NCI-H1436 treated with DMSO at 0.1 percent for 48 hours (cell line): ENCODE measurements at regions not wholly inside any gene's neighbourhood (a gene's known extent, or its start where the extent isn't known, plus 50 kb on each side); places are given as distances from the start of the nearest gene placed in this dataset.
A peak's percentile ranks its signal among the peaks of the same experiment; 100 is the strongest.

Source experiments
- DNase-seq: peaks from one replicate; lab custom pipeline; 2025; lab: John Stamatoyannopoulos, UW

DNA sequence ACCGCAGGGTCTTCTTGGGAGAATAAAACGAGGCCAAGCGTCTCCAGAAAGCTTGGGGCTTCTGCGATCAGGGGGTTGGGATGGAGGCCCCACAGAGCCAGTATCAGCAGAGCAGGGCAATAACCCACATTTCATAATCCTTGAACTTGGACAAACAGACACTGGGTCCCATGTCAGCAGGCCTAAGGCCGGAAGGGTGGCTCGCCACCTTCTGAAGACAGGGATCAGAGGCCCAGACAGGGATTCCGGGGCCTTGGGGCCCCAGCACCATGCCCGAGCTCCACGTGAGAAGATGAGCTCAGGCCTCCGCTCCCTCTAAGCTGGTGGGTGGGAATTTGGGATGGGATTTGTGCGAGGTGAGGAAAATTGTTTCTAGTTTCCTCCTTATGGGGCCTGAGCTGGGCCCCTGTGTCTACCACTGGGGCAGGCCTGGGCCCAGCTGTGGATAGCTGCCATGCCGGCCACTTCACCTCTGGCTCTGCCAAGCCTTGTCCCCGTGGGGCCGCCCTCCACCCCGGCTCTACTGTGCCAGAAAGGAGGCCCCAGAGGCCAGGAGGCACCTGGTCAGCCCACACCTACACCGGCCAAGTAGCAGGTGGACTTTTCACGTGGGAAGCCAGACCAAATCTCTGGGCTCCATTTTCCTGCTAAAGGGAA, 67.2 kb upstream of the DLK1 start:
- DNase-seq: no peak

DNA sequence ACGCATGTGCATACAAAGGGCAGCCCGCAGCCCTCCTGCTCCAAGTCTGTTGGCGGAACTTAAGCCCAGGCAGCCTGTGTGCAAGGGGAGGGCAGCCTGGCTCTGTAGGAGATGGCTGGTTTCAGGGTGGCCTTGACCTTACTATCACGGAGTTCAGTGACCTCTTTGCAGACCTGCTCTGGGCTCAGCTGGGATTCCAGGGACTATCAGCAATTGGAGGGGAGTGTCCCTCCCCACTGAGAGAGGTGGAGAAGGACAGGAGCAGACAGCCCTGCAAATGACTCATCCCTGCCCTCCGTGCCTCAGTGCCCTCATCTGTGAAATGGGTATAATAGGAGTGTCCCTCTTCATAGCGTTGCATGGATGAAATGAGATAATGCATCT, 66.2 kb upstream of the DLK1 start:
- DNase-seq: no peak

DNA sequence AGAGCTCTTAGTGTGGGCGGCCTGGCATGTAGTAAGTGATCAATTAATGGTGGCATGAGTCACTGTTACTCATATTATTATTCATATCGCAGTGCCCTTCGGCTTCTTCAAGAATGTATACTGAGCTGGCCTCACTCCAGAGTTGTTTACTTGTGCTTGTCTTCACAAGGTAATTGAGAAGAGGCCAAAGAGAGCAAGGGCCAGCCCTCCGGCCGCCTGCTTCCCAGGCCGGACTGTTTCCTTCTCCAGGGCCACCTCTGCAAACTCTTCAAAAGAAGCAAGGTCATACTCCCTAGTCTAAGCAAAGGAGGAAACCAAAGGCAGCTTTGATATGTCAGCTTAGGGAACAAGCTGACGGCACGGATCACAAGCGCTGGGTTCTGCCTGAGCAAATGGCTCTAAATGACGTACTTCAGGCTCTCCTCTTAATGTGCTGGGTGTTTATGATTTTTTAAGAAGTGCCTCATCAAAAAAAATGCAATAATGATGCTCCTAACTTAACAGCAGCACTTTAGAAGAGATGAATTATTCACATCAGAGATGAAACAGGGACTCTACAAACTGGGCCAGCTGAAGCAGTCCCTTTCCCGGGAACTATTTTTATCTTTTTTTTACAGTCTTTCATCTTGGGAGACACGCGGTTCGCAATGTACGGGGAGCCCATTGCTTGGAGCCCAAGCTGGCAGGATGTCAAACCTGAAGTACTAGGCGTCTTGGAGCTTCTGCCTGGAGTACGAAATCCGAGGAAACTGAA, 65.6 kb upstream of the DLK1 start:
- DNase-seq: peak; percentile 64

DNA sequence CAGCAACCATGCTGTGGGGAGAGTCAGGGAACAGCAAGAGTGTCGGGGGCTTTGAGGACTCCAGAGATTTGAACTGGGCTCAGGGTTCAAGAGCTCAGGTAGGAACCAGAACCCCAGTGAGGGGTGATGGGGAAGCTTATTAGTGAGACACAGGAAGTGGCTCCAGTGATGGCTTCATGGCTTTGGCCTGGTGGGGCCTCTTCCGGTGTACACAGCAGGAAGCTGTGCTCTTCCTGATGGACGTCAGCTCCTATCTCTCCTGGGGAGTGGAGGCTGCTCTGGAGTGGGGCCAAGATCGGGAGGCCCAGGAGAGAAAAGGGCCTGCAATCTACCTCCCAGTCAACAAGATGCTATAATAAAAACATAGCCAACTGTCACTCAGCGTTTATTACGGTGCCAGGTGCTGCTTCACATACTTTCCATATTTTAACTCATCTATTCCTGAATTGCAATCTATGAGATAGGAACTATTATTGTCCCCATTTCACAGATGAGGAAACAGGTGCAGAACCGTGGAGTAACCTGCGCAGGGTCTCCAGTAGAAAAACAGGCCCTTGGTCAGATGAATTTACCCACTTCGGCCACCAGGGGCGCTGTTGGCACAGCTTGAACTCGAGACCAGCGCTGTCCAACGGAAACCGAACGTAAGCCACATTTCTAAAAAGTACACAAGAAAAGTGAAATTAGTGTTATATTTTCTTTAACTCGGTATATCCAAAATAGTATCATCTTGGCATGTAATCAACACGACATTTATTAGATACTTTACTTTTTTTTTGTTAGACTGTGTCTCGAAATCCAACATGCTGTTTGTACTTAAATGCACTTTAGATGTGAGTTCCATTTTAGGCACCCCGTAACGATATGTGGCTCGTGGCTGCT, 63.6 kb upstream of the DLK1 start:
- DNase-seq: no peak

DNA sequence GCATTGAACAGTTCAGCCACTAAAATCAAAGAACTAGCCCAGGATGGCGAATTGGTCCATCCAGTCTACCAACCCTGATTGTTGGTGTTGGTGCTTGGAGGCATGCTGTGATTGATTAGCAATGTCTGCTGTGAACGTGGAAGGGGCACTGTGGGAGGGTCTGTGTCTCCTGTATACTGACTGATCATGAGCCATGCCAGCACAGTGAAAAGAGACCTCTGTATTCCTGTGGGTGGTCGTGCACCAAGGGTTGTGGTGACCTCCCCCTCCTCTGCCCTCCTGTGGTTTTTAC, 63.0 kb upstream of the DLK1 start:
- DNase-seq: no peak

DNA sequence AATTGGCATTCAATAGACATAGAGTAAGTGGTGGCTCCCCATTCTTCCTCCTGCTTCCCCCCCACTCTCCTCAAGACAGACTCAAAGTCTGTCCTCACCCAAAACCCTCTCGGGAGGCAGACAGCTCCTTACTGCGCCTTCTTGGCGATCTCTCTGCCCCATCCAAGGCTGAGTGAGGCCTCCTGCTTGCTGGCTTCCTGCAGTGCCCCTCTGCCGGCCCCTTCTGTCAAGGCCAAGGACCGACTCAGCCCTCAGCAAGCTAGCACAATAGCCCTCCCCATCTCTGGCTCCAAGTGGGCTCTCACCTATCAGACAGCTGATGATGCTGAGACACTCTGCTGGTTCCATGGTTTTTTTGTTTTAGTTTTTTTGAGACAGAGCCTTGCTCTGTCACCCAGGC, 62.5 kb upstream of the DLK1 start:
- DNase-seq: no peak

DNA sequence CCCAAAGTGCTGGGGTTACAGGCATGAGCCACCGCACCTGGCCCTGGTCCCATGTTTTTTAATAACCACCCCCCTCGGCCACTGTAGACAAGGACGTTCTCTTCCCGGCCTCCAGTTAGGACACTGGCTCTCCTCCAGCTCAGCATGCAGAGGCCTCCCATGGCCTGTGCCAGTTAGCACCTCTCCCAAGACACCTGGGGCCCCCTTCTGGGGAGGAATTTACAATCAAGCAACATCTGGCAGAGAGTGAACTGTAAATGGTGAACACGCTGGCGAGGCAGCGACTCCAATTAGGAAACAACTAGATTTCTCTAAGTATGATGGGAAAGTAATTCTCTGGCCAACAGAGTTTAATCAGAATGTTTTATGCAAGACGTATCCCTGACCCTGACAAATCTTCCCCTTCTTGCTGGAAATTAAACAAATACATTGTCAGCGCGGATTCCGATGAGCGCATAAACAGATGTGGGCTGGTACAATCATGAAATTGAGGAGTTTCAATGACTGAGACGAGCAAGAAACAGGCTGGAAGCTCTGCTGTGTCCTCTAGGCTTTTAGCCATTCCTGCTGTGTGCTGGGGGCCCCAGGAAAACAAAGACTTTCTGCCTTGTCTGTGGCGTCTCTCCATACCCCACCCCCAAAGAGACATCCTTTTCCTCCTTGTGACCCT, 61.7 kb upstream of the DLK1 start:
- DNase-seq: no peak

DNA sequence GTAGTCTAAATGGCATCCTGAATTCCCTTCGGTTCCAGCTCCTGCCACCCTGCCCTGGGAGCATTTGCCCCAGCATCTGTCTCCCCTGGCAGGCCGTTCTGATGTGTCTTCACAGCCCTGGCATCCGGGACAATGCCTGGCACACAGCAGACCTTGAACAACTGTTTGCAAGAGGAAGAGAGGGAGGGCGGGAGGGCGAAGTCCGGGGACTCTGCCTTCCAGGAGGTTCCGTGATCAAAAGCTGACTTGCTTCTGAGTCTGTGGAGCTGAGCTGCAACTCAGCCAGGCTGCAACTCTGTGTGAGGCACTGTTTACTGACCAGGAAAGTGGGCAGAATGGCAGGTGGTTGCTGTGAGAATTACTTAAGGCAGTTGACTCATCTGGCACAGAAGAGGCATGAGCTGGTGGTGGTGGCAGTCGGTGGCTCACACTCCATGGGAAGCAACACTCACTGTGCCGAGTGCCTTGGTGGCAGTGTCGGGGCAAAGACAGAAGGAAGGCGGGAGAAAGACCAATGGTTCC, 61.1 kb upstream of the DLK1 start:
- DNase-seq: no peak

DNA sequence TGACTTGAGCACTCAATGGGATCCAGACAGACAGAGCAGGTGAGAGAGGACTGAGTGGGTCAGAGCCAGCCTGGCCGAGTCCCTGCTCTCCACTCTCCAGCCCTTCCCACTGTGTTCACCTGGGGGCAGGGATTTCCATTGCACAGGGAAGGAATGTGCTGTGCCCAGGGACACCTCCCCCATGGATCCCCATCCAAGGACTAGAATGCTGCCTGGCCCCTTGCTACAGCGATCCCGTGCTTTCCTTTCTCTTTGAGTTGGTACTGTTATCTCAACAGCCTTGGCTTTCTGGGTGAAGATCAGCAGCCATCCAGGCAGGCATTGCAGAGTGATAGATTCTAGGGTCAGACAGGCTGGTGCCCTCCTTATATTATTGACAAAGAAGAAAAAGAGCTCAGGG, 60.3 kb upstream of the DLK1 start:
- DNase-seq: no peak

DNA sequence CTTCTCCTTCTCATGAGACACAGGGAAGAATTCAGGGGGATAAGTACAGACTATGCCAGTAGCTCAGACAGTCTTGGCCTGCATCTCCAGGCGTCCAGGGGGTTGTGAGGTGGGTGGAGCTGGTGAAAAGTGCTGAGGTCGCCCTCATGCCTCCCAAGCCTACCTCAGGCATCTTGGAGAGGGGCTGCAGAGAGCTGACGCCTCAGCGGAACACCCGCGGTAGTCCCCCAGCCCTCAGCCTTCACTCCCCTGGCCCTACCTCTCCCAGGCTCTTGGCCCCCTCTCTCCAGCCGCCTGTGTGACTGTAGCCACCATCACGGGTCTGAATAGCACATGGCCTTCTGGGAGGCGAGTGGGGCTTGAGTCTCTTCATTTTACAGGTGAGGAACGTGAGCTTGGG, 59.8 kb upstream of the DLK1 start:
- no peak for DNase-seq

DNA sequence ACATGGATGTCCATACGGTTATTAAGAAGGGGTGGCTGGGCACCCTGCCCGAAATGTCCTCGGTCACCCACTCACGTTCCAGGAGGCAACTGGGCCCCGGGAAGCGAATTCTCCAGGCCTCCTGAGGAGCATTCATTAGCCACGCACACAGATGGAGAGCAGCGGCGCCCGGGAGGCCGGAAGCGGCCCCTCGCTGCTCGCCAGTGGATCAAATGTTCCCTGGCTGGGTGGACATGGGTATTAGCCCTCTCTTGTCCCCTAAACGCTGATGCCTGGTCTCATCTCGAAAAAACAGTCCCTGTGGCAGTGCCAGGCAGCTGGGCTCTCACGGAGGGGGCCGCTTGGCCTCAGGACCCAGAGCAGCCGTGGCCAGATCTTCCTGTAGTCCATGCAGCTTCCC, 59.0 kb upstream of the DLK1 start:
- no peak for DNase-seq

DNA sequence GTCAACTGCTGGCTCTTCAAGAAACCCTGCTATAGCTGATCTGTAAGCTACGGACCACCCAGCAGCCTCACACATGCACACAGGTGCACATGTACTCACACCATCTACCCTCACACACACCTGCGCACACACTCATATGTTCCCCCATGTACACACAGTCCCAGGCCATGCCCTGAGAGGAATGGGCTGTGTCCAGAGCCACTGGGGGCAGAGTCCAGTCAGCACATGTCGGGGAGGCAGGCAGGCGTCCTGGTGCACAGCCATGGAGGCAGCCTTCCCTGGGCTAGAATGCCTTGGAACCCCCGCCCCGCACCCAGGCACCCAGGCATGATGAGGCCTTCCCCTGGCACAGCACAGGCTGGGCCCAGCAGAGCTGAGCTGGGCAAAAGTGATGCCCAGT, 58.3 kb upstream of the DLK1 start:
- DNase-seq: no peak

DNA sequence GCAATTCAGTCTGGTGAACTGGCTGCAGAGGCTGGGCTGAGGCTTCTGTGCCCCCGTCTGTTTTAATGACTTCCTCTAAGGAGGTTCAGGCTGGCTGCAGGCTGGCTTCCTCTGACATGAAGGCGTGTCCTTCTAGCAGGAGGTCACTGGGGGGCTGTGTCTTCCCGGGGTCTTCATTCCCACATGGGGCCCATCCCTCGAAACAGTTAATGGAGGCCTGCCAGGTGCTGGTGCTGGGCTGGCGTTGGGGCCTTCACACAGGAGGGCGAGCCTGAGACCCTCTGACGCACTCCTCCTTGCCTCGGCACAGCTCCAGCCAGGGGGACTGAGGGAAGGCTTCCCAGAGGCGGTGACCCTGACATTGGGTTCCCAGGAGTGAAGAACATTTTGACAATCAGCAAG, 57.7 kb upstream of the DLK1 start:
- no peak for DNase-seq

DNA sequence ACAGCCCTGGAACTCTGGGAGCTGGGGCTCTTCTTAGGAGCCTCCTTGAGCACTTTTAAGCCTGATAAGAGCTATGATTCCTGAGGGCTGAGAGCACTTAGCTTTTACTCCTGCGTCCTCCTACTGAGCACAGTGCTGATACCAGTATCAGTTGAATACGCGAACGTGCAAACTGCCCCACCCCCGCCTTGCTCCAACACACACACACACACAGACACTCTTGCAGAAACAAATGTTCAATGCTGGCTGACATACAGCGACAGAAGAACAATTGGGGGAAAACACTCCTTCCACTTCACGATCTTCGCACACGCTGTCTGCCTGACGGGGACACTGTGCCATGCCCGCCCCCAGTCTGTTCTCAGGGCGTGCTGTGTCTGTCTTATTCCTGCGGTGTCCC, 57.2 kb upstream of the DLK1 start:
- no peak for DNase-seq

DNA sequence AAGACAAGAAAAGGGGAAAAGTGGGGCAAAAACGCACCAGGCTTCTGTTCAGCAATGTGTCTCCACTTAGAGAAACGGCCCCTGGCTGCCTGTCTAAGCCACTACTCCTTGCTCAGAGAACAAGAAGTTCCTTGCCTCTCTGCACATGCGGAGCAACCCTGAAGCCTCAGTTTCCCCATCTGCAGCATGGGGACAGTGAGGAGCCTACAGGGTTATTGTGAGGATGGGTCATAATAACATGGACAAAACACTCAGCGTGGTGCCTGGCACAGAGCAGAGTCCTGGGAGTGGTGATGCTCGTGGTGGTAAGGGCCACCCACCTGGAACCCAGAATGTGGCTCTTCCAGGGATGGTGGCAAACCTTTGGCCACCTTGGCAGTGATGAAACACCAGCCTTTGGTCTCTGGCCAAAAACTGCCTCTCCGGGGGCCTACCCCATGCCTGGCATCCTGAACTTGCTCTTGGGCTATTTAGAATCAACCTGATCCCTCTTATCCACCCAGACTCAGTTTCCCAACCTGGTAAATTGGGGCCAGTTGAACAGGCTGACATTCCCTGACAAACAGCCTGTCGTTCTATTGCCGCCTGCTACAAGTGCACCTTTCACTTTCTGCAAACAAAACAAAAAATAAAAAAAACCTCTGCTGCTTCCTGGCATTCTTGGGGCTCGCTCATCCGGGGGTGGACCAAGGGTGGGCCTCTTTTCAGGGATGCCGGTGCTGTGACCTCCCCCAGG, 56.5 kb upstream of the DLK1 start:
- no peak for DNase-seq

DNA sequence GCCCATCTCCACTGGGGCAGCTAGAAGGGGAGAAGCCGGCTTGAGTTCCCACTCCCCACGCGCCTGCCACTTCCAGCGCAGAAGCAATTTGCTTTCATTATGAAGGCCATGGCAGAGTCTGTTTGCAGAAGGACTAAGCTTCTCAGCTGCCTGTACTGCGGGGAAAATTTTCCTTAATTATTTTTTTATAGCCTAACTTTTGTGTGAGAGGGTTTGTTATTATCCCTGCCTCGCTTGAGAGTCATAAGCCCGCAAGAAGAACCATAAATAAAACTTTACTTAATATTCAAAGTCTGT, 56.0 kb upstream of the DLK1 start:
- peak; percentile 26 for DNase-seq

DNA sequence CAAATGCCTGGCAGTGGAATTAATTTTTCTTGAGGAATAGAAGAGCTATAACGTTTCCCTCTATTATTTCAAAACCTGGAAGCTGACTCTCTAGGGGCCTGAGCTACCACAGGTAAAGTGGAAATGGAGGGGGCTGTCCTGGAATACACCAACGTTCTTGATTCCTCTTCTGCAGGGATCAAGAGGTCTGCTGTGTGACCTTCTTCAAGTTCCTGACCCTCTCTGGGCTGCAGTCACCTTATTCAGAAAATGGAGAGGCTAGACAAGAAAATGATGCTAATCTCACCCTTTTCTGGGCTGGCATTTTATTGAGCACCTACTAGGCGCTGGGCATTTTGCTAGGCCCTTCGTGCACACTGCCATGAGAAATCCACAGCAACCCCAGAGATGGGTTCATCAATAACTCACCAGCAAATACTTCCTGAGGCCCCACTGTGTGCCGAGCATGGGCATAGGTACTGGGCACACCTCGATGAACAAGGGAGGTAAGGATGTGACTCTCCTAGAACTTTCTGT, 55.2 kb upstream of the DLK1 start:
- DNase-seq: no peak

DNA sequence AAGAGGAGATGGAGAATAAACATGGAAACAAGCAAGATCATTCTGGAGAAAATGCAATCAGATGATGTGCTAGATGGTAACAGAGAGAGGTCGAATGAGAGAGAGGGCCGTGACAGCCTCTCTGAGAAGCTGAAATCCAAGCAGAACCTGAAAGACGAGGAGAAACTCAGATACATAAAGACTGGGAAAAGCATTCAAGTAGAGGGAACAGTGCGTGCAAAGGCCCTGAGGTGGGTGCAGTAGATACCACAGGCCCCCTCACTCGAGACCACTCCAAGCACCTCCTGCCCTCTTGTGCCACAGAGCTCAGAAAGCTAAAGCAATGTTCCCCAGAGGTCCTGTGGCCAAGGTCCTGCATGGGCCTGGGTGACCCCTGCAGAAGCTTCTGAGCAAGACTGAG, 54.8 kb upstream of the DLK1 start:
- DNase-seq: no peak

DNA sequence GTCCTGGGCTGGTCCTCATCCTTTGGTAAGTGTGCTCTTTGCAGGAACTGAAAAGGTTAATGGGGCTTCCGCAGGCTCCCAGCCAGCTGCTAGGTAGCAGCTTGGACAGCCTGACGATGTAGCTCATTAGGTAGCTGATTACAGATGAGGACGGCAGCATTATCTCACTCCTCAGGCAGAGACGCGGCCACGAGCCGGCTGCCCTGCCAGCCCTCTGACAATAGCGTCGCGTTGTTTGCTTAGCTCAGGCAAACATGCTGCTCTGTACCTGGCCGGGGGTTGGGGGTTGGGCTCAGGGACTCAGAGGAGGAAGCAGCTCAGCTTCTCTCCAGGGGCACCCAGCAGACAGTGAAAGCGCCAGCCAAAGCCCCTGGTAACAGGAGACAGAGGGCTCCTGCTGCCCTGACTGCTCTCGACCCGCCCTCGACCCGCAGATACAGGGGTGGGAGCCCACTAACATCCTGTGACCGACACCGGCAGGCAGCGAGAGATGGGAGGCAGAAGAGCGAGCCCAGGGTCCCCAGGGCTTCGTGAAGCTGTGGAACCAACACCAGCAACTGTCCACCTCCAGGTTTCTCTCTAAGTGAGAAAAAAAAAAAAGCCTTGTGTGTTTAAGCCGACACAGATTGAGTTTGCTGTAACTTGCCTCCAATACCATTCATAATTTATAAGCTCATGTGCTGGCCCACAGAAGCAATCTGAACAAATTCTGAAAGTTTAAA, 53.4 kb upstream of the DLK1 start:
- peak; percentile 80 for DNase-seq

DNA sequence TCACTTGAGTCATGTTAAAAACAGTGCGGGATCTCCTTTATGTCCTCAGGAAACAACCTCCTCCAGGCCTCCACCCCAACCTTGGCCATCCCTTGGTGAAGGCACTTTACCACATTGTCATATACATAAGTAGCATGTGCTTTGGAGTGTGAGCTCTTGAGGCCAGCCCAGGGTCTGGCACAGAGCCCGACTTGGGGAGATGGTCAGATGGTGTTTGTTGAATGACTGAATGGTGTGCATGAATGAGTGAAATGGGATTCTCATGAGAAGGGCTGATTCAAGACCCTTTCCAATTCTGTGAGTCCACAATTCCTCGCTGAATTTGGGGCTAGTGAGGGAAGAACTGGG, 52.9 kb upstream of the DLK1 start:
- DNase-seq: no peak

DNA sequence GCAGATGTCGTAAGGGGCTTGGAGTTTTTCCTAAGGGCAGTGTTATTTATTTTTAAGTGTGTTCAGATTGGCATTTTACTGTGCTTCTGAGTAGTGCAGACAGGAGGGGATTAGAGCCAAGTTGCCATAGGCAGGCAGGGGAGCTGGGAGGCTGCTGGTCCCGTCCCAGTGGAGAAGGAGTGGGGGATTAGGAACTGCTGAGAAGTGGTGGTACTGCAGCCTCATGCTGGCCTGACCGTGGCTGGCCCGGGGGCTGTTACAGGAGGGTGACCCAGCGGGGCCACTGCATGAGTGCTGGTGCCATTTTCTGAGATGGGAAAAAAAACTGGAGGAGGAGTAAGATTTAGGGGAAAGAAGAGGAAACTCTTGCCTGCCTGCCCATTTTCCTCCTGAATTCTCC, 52.3 kb upstream of the DLK1 start:
- DNase-seq: no peak
